ENCODE measurements at regions not wholly inside any gene's neighbourhood (a gene's known extent, or its start where the extent isn't known, plus 50 kb on each side); places are given as distances from the start of the nearest gene placed in this dataset.

GRCh38 chr9:110123341-110124095, 84.4 kb downstream of the C9orf152 start:
- H3K4me1 ChIP-seq: peaks cover 15% of the 10 kb centered on the region
- no peaks in the 10 kb centered on the region for H3K36me3 ChIP-seq (ENCODE audit: control insufficient read depth, insufficient read depth, low read length)
- H3K9me3 ChIP-seq (ENCODE audit: control insufficient read depth, low read length): no peaks in the 10 kb centered on the region
- no peaks in the 10 kb centered on the region for H3K27me3 ChIP-seq (ENCODE audit: control insufficient read depth, insufficient read depth, low read length)
- no peak for TF ChIP-seq CTCF (IDR thresholded peaks at IDR 0.05)
- H3K4me3 ChIP-seq (ENCODE audit: low read depth, low read length): no peak overlapping the region
- H3K9ac ChIP-seq: no peak overlapping the region
- H3K79me2 ChIP-seq: peaks cover 4% of the 10 kb centered on the region
- no peak overlapping the region for H2AFZ ChIP-seq
- no peak overlapping the region for H3K27ac ChIP-seq
- H3K4me2 ChIP-seq (ENCODE audit: low read length): no peak overlapping the region

DNA sequence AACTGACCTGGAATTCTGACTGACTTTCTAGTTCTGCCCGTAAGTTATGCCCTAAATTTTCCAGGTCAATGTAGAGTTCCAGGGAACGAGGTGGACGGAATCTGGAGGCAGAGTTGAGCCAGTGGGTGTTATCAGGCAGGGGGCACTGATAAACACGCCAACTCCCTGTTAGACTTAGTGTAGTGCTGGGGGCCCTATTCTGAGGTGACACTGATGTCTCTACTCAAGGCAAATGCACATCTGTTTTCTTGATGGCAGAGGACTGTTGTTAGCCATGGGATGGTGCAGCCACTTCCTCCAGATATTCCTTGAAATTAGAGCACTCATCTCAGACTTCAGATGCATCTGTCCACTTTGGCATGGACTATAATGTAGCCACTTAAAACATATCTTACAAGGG, 83.5 kb downstream of the C9orf152 start:
- Histone ChIP-seq H3K27ac (peak overlapping the region; percentile 72), H3K79me2 (peaks cover 4% of the 10 kb centered on the region), H3K4me3 (ENCODE audit: low read depth, low read length) (no peak overlapping the region), H3K27me3 (ENCODE audit: control insufficient read depth, insufficient read depth, low read length) (no peaks in the 10 kb centered on the region), H3K9ac (no peak overlapping the region), H3K9me3 (ENCODE audit: control insufficient read depth, low read length) (no peaks in the 10 kb centered on the region), H3K4me2 (ENCODE audit: low read length) (no peak overlapping the region), H2AFZ (no peak overlapping the region), H3K4me1 (peaks cover 16% of the 10 kb centered on the region), H3K36me3 (ENCODE audit: control insufficient read depth, insufficient read depth, low read length) (no peaks in the 10 kb centered on the region)
- no peak for TF ChIP-seq CTCF (IDR thresholded peaks at IDR 0.05)

GRCh38 chr9:110125207-110125751, 82.7 kb downstream of the C9orf152 start:
- H3K27me3 ChIP-seq (ENCODE audit: control insufficient read depth, insufficient read depth, low read length): no peaks in the 10 kb centered on the region
- no peak for TF ChIP-seq CTCF (IDR thresholded peaks at IDR 0.05)
- no peak overlapping the region for H3K4me2 ChIP-seq (ENCODE audit: low read length)
- H3K4me1 ChIP-seq: peaks cover 16% of the 10 kb centered on the region
- peak overlapping the region; percentile 72 for H3K27ac ChIP-seq
- H3K36me3 ChIP-seq (ENCODE audit: control insufficient read depth, insufficient read depth, low read length): no peaks in the 10 kb centered on the region
- H2AFZ ChIP-seq: peak overlapping the region; percentile 79
- H3K4me3 ChIP-seq (ENCODE audit: low read depth, low read length): no peak overlapping the region
- H3K9ac ChIP-seq: no peak overlapping the region
- H3K79me2 ChIP-seq: peaks cover 4% of the 10 kb centered on the region
- H3K9me3 ChIP-seq (ENCODE audit: control insufficient read depth, low read length): no peaks in the 10 kb centered on the region

DNA sequence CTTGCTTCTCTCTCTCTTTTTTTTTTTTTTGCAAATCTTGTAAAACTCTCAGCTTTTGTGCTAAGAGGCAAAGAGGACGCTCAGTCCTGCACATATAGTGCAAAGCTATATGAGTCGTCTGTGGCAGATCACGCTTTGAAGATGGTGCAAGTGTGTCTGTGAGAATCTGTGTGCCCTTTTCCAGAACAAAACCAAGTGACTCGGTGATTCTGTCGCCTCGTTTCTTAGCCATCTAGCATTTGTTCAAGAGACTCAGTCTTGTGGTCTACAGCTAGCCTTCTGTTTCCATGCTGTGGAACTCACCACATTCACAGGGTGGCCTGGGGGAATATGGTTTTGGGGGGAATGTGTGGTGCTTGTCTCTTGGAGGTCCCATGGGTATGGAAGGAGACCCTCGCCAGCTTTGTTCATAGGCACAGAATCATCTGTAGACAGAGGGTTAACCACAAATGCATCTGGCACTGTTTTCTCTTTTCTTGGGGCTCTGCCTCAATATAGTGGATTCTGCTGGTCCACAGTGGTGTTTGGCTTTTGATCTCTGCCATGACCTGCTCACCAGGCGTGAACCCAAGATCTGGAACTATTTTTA, 82.1 kb downstream of the C9orf152 start:
- Histone ChIP-seq H3K4me3 (ENCODE audit: low read depth, low read length) (no peak overlapping the region), H2AFZ (peak overlapping the region; percentile 79), H3K4me1 (peaks cover 16% of the 10 kb centered on the region)

More for the DNA sequence above, 82.1 kb downstream of the C9orf152 start:
- Histone ChIP-seq H3K9ac (no peak overlapping the region), H3K9me3 (ENCODE audit: control insufficient read depth, low read length) (no peaks in the 10 kb centered on the region), H3K4me2 (ENCODE audit: low read length) (no peak overlapping the region), H3K27me3 (ENCODE audit: control insufficient read depth, insufficient read depth, low read length) (no peaks in the 10 kb centered on the region), H3K79me2 (peaks cover 4% of the 10 kb centered on the region), H3K27ac (peak overlapping the region; percentile 72), H3K36me3 (ENCODE audit: control insufficient read depth, insufficient read depth, low read length) (no peaks in the 10 kb centered on the region)
- no peak for TF ChIP-seq CTCF (IDR thresholded peaks at IDR 0.05)

Data from parathyroid adenoma (tissue), 2 donors.